ENCODE measurements at regions not wholly inside any gene's neighbourhood (a gene's known extent, or its start where the extent isn't known, plus 50 kb on each side); places are given as distances from the start of the nearest gene placed in this dataset.
"Not testable (repeated sequence)": the region's sequence is repeated elsewhere in the genome, so short reads cannot be mapped to it uniquely, and the experiment has no call there.

DNA sequence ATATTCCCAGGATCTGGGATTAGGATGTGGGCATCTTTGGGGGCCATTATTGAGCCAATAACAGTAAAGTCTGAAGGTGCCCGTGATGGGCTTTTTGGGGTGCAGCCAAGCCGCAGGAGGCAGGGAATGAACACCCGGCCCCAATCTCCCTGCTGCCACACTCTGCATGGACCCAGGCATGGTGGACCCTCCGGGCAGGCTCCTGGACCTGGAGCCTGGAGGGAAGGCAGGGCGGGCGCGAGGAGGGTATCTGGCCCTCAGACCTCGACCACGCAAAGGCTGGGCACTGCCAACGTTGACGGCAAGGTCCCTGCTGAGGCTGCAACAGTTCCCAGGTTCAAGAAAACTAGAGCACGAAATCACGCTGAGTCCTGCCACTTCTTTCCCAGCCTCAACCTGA lies 150.9 kb upstream of the ZNF469 start:
- H3K4me1 Mint-ChIP-seq; ATAC-seq; H3K27ac Mint-ChIP-seq; H3K36me3 Mint-ChIP-seq; H3K9me3 Mint-ChIP-seq; H3K4me3 Mint-ChIP-seq; DNase-seq (ENCODE audit: low spot score in 2 of 2): not testable (repeated sequence)

DNA sequence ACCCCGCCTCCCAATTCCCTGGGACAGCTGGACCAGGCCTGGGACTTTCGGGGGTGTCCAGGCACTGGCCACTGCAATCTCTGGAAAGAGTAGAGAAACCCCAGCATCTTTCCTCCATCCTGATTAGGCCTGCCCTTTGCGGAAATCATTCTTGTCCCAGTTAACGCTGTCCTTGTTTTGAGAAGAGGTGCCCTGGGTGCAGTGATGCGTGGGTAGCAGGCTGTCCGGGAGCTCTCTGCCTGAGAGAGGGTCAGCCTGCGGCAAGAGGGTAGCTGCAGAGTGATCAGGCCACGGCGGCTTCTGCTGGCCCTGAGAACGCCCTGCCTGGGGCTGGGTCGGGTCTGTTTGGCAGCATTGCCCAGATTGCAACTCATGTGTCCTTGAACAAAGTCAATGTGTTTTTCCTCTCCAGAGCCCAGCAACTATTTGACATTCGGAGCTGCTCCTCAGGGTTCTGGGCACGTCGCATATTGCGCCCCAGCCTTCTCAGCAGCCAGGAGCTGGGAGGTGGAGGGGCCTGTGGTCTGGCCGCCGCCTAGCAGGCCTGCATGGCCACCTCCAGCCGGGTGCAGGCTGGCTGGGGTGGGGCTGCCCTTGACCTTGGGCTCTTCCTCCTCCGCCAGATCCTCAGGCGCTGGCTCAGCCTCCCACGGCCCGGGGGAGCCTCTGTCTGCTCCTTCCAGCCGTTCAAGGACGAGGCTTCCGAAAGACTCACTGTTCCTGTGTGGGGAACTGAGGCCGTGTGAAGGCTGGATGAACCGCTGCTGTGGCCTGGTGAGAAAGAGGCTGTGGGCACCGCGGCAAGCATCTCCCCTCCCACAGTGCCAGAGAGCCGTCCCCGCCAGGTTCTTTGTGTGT lies 150.1 kb upstream of the ZNF469 start:
- not testable (repeated sequence) for H3K27ac Mint-ChIP-seq; ATAC-seq; H3K4me3 Mint-ChIP-seq; H3K4me1 Mint-ChIP-seq; DNase-seq (ENCODE audit: low spot score in 2 of 2); H3K36me3 Mint-ChIP-seq; H3K9me3 Mint-ChIP-seq

DNA sequence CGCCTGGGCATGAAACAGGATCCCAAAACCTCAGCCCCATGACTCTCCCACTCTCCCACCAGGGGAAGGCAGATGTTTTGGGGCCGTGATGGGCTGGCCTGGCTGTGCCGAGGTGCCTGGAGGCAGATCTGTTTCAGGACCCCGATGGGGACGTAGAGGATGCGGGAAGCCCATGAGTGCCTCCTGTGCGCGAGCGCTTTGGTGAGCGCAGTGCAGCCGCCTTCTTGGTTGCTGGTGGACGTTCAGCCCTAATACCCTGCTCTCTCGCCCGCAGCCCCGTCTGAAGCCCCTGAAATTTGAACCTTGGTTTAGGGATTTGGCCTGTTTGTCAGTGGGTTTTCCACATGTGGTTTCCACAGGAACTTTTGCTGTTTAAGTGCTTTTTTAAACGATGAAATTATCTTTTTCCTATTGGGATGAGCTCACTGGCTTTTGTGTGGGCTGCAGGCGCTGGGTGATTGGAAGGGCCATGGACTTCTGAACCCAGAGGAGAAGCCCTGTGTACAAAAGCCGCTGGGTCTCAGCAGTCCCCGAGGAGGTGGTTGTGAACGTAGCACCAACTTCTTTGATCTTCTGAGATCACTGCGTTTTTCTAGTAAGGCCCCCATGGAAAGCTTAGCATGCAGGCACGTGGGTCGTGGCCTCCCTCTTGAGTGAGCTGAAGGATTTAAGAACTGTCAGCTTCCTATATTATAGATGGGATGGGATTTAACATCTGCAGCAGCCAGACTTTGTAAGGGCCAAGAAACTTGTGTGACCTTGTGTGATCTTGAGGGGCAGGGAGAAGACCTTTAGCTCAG lies 148.9 kb upstream of the ZNF469 start:
- not testable (repeated sequence) for DNase-seq (ENCODE audit: low spot score in 2 of 2); H3K9me3 Mint-ChIP-seq; ATAC-seq; H3K36me3 Mint-ChIP-seq; H3K27ac Mint-ChIP-seq; H3K4me1 Mint-ChIP-seq; H3K4me3 Mint-ChIP-seq

DNA sequence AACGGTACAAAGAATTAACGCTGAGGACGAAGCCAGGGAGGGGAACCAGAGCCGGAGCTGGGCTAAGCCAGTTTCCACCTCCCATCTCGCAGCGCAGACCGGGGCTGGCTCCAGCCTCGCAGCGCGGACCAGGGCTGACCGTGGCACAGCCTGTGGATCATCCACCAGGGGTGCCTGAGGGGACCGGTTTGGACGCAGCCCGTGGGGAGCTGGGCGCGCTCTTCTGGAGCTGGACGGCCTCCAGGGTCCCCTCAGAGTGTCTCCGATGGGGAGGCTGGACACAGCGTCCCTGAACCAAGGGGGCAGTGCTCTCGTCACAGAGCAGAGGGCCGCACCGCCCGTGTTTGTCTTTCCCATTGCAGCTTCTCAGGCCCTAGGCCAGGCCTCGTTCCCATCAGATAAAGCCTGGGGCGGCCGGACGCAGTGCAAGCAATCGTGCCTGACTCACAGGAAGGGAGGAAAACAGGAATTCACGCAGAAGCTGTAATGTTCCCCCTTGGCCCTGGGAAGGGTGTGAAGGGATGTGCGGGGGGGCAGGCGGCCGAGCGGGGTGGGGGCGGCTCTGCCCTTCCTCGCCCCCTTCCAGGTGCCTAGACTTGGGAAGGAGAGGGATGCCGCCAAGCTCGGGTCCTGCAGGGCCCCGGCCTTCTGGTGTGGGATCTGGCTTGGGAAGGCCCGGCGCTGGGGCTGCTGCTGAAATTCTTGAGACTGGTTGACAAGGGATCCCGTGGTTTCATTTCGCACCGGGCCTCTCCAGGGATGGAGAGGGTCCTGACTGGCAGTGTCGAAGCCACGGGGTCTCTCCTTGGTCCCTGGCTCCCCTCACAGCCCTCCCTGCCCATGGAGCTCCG lies 148.1 kb upstream of the ZNF469 start:
- not testable (repeated sequence) for DNase-seq (ENCODE audit: low spot score in 2 of 2); H3K36me3 Mint-ChIP-seq

DNA sequence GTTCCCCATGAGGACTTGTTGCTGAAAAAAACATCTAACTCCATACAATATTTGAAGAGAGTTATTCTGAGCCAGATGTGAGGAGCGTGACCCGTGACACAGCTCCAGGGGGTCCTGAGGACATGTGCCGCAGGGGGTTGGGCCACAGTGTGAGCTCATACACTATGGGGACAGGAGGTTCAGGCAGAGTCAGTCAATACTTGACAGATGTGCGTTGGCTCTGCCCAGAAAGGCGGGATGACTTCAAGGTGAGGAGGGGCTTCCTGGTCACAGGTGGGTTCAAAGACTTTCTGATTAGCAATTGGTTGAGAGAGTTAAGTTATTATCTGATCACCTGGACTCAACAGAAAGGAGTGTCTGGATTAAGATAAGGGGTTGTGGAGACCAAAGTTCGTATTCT lies 147.1 kb upstream of the ZNF469 start:
- H3K4me3 Mint-ChIP-seq; H3K36me3 Mint-ChIP-seq; H3K9me3 Mint-ChIP-seq; H3K4me1 Mint-ChIP-seq; H3K27ac Mint-ChIP-seq; DNase-seq (ENCODE audit: low spot score in 2 of 2); ATAC-seq: not testable (repeated sequence)

More for the DNA sequence above, 148.1 kb upstream of the ZNF469 start:
- not testable (repeated sequence) for ATAC-seq, H3K4me3 Mint-ChIP-seq, H3K9me3 Mint-ChIP-seq, H3K27ac Mint-ChIP-seq, H3K4me1 Mint-ChIP-seq

DNA sequence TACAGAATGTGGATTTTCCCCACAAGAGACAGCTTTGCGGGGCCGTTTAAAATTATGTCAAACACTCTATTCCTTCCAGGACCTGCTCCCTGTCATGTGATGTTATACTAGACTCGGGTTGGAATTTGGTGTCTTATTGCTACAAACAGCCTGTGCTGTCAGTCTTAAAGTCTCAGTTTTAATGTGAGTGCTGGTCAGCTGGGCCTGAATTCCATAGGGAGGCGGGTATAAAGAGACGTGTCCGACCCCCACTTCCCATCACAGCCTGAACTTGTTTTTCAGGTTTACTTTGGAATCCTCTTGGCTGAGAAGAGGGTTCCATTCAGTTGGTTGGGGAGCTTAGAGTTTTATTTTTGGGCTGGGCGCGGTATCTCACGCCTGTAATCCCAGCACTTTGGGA lies 146.5 kb upstream of the ZNF469 start:
- not testable (repeated sequence) for ATAC-seq, H3K9me3 Mint-ChIP-seq, H3K36me3 Mint-ChIP-seq

DNA sequence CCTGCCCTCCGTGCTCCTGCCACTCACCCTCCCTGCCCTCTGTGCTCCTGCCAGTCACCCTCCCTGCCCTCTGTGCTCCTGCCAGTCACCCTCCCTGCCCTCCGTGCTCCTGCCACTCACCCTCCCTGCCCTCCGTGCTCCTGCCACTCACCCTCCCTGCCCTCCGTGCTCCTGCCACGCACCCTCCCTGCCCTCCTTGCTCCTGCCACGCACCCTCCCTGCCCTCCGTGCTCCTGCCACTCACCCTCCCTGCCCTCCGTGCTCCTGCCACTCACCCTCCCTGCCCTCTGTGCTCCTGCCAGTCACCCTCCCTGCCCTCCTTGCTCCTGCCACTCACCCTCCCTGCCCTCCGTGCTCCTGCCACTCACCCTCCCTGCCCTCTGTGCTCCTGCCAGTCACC lies 145.4 kb upstream of the ZNF469 start:
- not testable (repeated sequence) for H3K4me3 Mint-ChIP-seq; H3K27ac Mint-ChIP-seq; ATAC-seq; H3K36me3 Mint-ChIP-seq; H3K9me3 Mint-ChIP-seq; H3K4me1 Mint-ChIP-seq; DNase-seq (ENCODE audit: low spot score in 2 of 2)

More for the DNA sequence above, 146.5 kb upstream of the ZNF469 start:
- not testable (repeated sequence) for DNase-seq (ENCODE audit: low spot score in 2 of 2); H3K4me1 Mint-ChIP-seq; H3K27ac Mint-ChIP-seq; H3K4me3 Mint-ChIP-seq

DNA sequence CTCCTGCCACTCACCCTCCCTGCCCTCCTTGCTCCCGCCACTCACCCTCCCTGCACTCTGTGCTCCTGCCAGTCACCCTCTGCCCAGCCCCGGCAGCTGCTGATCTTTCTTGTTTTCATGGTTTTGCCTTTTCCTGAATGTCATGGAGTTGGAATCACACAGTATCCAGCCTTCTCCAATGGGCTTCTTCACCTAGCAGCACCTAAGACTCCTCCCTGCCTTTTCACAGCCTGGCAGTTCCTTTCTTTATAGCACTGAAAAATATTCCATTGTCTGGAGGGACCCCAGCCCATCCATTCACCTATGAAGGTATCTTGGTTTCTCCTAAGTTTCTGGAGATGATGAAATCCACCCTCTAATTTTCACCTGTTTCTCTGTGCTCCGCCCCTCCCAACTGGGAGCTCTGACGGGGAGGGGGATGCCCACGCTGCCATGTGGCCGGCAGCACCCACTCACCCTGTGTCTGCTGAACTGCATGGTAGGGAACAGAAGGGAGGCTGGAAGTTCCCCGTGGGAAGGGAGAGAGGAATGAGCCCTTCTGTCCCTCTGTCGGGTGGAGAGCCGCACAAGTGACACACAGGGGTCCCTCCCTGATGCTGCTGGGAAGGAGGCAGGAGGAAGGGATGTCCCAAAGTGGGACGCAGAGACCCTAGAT lies 144.9 kb upstream of the ZNF469 start:
- ATAC-seq; H3K36me3 Mint-ChIP-seq; H3K4me1 Mint-ChIP-seq; H3K9me3 Mint-ChIP-seq; H3K4me3 Mint-ChIP-seq; H3K27ac Mint-ChIP-seq; DNase-seq (ENCODE audit: low spot score in 2 of 2): not testable (repeated sequence)

DNA sequence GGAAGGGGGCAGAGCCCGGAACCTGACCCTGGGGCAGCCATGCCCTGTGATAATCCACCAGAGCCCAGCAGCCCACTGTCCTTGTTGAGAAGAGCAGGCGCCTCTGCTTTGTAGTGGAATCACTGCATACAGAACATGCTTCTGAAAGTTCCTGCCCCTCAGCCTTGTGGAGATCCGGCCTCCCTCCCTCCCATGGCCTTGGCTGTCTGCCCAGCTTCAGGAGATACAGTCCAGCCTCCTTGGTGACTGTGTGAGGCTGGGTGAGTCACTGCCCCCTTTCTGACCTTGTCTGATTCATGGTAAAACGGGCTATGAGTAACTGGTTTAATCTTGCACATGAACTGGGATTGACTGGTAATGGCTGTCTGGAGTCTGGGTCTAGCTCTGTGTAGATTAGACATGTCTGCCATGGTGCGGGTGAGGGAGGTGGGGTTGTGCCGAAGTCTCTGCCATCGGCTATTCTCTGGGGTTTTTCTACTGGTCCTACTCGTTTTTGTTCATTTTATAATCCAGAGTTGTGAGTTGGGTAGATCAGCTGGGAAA lies 144.0 kb upstream of the ZNF469 start:
- not testable (repeated sequence) for H3K36me3 Mint-ChIP-seq, H3K4me3 Mint-ChIP-seq, H3K27ac Mint-ChIP-seq, H3K9me3 Mint-ChIP-seq, H3K4me1 Mint-ChIP-seq
- ATAC-seq = peak; percentile 97
- DNase-seq (ENCODE audit: low spot score in 2 of 2) = peak in 1 of 2 donors; percentile 27

DNA sequence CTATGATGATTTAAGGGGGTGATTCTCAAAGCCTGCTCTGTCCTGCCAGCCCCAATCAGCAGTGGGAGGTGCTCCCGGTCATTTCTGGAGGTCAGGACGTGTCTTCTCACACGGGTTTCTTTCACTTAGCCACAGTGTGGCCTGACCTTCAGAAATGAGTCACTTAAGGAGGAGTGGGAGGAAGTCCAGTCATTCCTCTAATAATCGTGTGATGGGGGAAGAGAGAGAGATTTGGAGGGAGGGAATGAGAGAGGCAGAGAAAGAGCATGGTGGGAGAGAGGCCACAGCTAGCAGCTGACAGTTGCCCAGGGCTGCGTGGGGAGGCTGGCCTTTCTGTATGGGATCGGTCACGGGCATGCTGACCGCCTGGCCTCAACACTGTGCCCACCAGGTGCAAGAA lies 142.6 kb upstream of the ZNF469 start:
- not testable (repeated sequence) for DNase-seq (ENCODE audit: low spot score in 2 of 2); H3K4me3 Mint-ChIP-seq; H3K36me3 Mint-ChIP-seq; H3K4me1 Mint-ChIP-seq; H3K9me3 Mint-ChIP-seq; H3K27ac Mint-ChIP-seq
- peak; percentile 27 for ATAC-seq

DNA sequence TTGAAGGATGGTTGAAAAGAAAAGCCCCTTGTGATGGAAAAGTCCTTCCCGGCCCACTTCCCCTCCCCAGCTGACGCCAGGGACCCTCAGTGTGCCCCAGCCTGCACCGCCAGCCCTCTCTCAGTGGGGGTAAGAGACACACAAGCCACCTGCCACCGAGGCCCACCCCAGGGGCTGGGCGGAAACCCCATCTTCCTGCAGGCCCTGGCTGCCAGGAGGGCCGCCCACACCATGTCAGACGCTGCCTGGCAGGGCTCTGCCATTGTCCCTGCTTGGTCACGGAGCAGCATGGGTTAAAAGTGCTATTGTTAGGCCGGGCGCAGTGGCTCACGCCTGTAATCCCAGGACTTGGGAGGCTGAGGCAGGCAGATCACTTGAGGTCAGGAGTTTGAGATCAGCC lies 142.0 kb upstream of the ZNF469 start:
- ATAC-seq; H3K4me1 Mint-ChIP-seq; H3K36me3 Mint-ChIP-seq; H3K4me3 Mint-ChIP-seq; H3K9me3 Mint-ChIP-seq; H3K27ac Mint-ChIP-seq; DNase-seq (ENCODE audit: low spot score in 2 of 2): not testable (repeated sequence)

DNA sequence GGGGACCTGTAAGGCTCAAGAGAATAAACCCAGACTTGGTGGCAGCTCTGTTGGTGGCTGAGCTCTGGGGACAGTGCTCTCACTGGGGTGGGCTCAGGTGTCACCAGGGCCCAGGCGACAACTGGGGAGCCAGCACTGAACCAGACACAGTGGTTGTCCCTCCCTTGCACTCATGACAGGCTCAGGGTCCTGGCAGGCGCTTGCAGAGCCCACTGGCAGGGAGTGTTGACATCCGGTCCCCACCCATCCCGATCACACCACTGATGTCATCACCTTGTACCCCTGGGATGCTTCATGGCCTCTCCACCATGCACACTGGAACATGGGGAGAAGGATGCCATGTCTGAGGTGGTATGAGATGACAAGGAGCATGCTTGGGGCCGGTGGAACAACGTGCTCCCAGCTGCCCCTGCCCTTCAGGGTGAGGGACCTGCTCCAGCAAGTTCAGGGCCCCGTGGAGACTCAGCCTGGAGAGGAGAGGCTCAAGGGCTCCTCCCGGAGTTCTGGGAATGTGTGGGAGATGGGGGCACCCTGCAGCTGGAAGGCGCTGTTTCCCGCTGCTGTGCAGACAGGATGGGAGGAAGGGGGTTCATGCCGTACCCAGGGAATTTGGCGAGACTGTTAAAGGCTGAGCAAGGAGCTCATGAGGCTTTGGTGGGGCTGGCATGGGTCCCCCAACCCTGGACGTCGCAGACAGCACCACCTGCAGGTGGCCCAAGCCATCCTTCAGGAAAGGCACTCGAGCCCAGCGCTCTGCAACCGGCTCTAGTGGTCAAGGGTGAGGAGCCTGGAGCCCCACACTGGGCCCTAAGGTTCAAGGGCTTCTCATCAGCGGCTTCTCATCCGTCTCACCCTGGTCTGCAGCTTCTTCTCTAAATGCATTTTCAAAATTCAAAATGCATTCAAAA lies 141.1 kb upstream of the ZNF469 start:
- H3K36me3 Mint-ChIP-seq; DNase-seq (ENCODE audit: low spot score in 2 of 2); ATAC-seq; H3K9me3 Mint-ChIP-seq; H3K4me1 Mint-ChIP-seq; H3K27ac Mint-ChIP-seq; H3K4me3 Mint-ChIP-seq: not testable (repeated sequence)

DNA sequence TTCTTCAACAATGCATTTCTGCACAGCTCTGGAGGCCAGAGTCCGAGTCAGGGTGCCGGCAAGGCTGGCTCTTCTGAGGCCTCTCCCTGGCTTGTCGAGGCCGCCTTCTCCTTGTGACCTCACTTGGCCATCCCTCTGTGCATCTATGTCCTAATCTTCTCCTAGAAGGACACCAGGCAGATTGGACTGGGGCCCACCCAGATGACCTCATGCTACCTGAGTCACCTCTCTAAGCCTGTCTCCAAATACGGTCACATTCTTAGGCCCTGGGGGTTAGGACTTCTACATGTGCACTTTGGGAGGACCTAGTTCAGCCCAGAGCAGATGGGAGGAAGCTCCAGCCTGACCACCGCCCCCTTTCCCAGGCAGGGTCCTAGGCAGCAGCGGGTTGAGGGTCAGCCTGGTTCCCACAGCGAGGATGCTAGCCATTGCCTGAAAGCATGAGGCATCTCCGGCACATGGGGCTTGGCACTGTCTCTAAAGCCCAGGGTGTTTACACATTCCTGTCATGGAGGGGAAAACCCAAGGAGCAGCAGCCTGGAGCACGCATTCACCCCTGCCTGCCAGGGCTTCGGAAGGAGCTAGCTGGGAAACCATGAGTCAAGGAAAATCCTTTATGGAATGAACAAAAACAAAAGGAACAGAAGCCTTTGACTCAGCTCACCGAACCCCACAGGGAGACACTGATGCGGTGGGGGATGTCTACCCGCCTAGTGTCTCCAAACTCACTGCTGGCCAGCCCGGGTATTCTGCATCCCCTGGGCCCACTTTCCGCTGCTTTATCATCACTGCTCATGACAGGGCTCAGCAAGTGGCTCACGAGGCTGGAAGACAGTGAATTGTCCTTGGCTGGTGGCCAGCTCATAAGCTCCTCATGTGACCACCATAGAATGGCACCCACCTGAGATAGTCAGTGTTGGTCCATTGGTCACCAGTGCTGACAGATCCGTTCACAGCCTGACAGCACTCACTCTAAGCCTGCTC lies 140.2 kb upstream of the ZNF469 start:
- H3K4me3 Mint-ChIP-seq; DNase-seq (ENCODE audit: low spot score in 2 of 2); ATAC-seq; H3K27ac Mint-ChIP-seq; H3K4me1 Mint-ChIP-seq; H3K36me3 Mint-ChIP-seq; H3K9me3 Mint-ChIP-seq: not testable (repeated sequence)
